ENCODE measurements at regions not wholly inside any gene's neighbourhood (a gene's known extent, or its start where the extent isn't known, plus 50 kb on each side); places are given as distances from the start of the nearest gene placed in this dataset.

GRCh38 chr2:150589681-150590080 lies 102.2 kb upstream of the RND3 start:
- no peak for ATAC-seq (replicated peaks)
- H3K36me3 Mint-ChIP-seq (ENCODE audit: low read depth), result no peaks in the 10 kb centered on the region
- no peaks in the 10 kb centered on the region for H3K4me1 Mint-ChIP-seq
- no peak overlapping the region for H3K4me3 Mint-ChIP-seq
- H3K27me3 Mint-ChIP-seq, result no peaks in the 10 kb centered on the region
- H3K27ac Mint-ChIP-seq, result no peak overlapping the region
- H3K9me3 Mint-ChIP-seq, result no peaks in the 10 kb centered on the region

- Mint-ChIP-seq H3K27me3 (no peaks in the 10 kb centered on the region), H3K9me3 (no peaks in the 10 kb centered on the region), H3K36me3 (ENCODE audit: low read depth) (no peaks in the 10 kb centered on the region), H3K4me3 (no peak overlapping the region), H3K27ac (no peak overlapping the region), H3K4me1 (no peaks in the 10 kb centered on the region)
- ATAC-seq (replicated peaks), result no peak
Measured at GRCh38 chr2:150588506-150588870, 101.0 kb upstream of the RND3 start.

GRCh38 chr2:150587547-150588505 lies 100.4 kb upstream of the RND3 start:
- no peaks in the 10 kb centered on the region for H3K9me3 Mint-ChIP-seq

GRCh38 chr2:150586858-150587257 lies 99.4 kb upstream of the RND3 start:
- H3K27ac Mint-ChIP-seq, result no peak overlapping the region
- ATAC-seq (replicated peaks), result no peak
- H3K9me3 Mint-ChIP-seq, result no peaks in the 10 kb centered on the region
- H3K36me3 Mint-ChIP-seq (ENCODE audit: low read depth), result no peaks in the 10 kb centered on the region
- no peaks in the 10 kb centered on the region for H3K4me1 Mint-ChIP-seq
- no peaks in the 10 kb centered on the region for H3K27me3 Mint-ChIP-seq
- H3K4me3 Mint-ChIP-seq, result no peak overlapping the region

More at GRCh38 chr2:150587547-150588505, 100.4 kb upstream of the RND3 start:
- no peaks in the 10 kb centered on the region for H3K27me3 Mint-ChIP-seq
- no peak overlapping the region for H3K27ac Mint-ChIP-seq
- H3K36me3 Mint-ChIP-seq (ENCODE audit: low read depth), result no peaks in the 10 kb centered on the region
- no peak for ATAC-seq (replicated peaks)
- H3K4me3 Mint-ChIP-seq, result no peak overlapping the region
- no peaks in the 10 kb centered on the region for H3K4me1 Mint-ChIP-seq

GRCh38 chr2:150585221-150585971 lies 97.9 kb upstream of the RND3 start:
- H3K4me1 Mint-ChIP-seq, result no peaks in the 10 kb centered on the region
- H3K36me3 Mint-ChIP-seq (ENCODE audit: low read depth), result no peaks in the 10 kb centered on the region

GRCh38 chr2:150584081-150584480 lies 96.6 kb upstream of the RND3 start:
- H3K4me3 Mint-ChIP-seq, result no peak overlapping the region

More at GRCh38 chr2:150585221-150585971, 97.9 kb upstream of the RND3 start:
- Mint-ChIP-seq H3K27me3 (no peaks in the 10 kb centered on the region), H3K4me3 (no peak overlapping the region), H3K27ac (no peak overlapping the region), H3K9me3 (no peaks in the 10 kb centered on the region)
- no peak for ATAC-seq (replicated peaks)

GRCh38 chr2:150581717-150582472 lies 94.4 kb upstream of the RND3 start:
- Mint-ChIP-seq H3K4me1 (no peaks in the 10 kb centered on the region), H3K27me3 (no peaks in the 10 kb centered on the region), H3K27ac (no peak overlapping the region), H3K9me3 (peaks cover 10% of the 10 kb centered on the region), H3K36me3 (ENCODE audit: low read depth) (no peaks in the 10 kb centered on the region), H3K4me3 (no peak overlapping the region)
- ATAC-seq (replicated peaks), result no peak

More at GRCh38 chr2:150584081-150584480, 96.6 kb upstream of the RND3 start:
- no peak for ATAC-seq (replicated peaks)
- H3K27ac Mint-ChIP-seq, result no peak overlapping the region
- H3K9me3 Mint-ChIP-seq, result peaks cover 4% of the 10 kb centered on the region
- H3K36me3 Mint-ChIP-seq (ENCODE audit: low read depth), result no peaks in the 10 kb centered on the region
- no peaks in the 10 kb centered on the region for H3K27me3 Mint-ChIP-seq
- no peaks in the 10 kb centered on the region for H3K4me1 Mint-ChIP-seq

- no peak overlapping the region for H3K4me3 Mint-ChIP-seq
- ATAC-seq (replicated peaks), result no peak
- no peaks in the 10 kb centered on the region for H3K36me3 Mint-ChIP-seq (ENCODE audit: low read depth)
- H3K27me3 Mint-ChIP-seq, result no peaks in the 10 kb centered on the region
- H3K9me3 Mint-ChIP-seq, result peaks cover 10% of the 10 kb centered on the region
- H3K27ac Mint-ChIP-seq, result no peak overlapping the region
- H3K4me1 Mint-ChIP-seq, result no peaks in the 10 kb centered on the region
Measured at GRCh38 chr2:150578481-150578880, 91.0 kb upstream of the RND3 start.

GRCh38 chr2:150575861-150576260 lies 88.4 kb upstream of the RND3 start:
- no peak overlapping the region for H3K27ac Mint-ChIP-seq
- peaks cover 14% of the 10 kb centered on the region for H3K9me3 Mint-ChIP-seq
- no peak overlapping the region for H3K4me3 Mint-ChIP-seq
- H3K36me3 Mint-ChIP-seq (ENCODE audit: low read depth), result no peaks in the 10 kb centered on the region
- ATAC-seq (replicated peaks), result no peak
- H3K27me3 Mint-ChIP-seq, result no peaks in the 10 kb centered on the region
- H3K4me1 Mint-ChIP-seq, result no peaks in the 10 kb centered on the region

- Mint-ChIP-seq H3K4me1 (no peaks in the 10 kb centered on the region), H3K36me3 (ENCODE audit: low read depth) (no peaks in the 10 kb centered on the region), H3K9me3 (peaks cover 10% of the 10 kb centered on the region), H3K27me3 (no peaks in the 10 kb centered on the region), H3K4me3 (no peak overlapping the region), H3K27ac (no peak overlapping the region)
- no peak for ATAC-seq (replicated peaks)
Measured at GRCh38 chr2:150572961-150573395, 85.5 kb upstream of the RND3 start.

GRCh38 chr2:150572194-150572766 lies 84.8 kb upstream of the RND3 start:
- ATAC-seq (replicated peaks), result no peak
- Mint-ChIP-seq H3K4me1 (no peaks in the 10 kb centered on the region), H3K27ac (no peak overlapping the region), H3K4me3 (no peak overlapping the region), H3K36me3 (ENCODE audit: low read depth) (no peaks in the 10 kb centered on the region), H3K27me3 (no peaks in the 10 kb centered on the region), H3K9me3 (peaks cover 4% of the 10 kb centered on the region)

GRCh38 chr2:150571121-150571520 lies 83.7 kb upstream of the RND3 start:
- no peak overlapping the region for H3K27ac Mint-ChIP-seq
- no peak for ATAC-seq (replicated peaks)
- H3K4me1 Mint-ChIP-seq, result no peaks in the 10 kb centered on the region
- H3K9me3 Mint-ChIP-seq, result peaks cover 4% of the 10 kb centered on the region
- no peaks in the 10 kb centered on the region for H3K27me3 Mint-ChIP-seq
- H3K36me3 Mint-ChIP-seq (ENCODE audit: low read depth), result no peaks in the 10 kb centered on the region
- no peak overlapping the region for H3K4me3 Mint-ChIP-seq

- H3K27ac Mint-ChIP-seq, result no peak overlapping the region
- H3K36me3 Mint-ChIP-seq (ENCODE audit: low read depth), result no peaks in the 10 kb centered on the region
- no peak overlapping the region for H3K4me3 Mint-ChIP-seq
- H3K4me1 Mint-ChIP-seq, result no peaks in the 10 kb centered on the region
- H3K9me3 Mint-ChIP-seq, result peaks cover 4% of the 10 kb centered on the region
- no peak for ATAC-seq (replicated peaks)
- H3K27me3 Mint-ChIP-seq, result no peaks in the 10 kb centered on the region
Measured at GRCh38 chr2:150570712-150571111, 83.2 kb upstream of the RND3 start.

GRCh38 chr2:150569761-150570160 lies 82.3 kb upstream of the RND3 start:
- H3K27me3 Mint-ChIP-seq, result no peaks in the 10 kb centered on the region
- H3K36me3 Mint-ChIP-seq (ENCODE audit: low read depth), result no peaks in the 10 kb centered on the region
- no peaks in the 10 kb centered on the region for H3K4me1 Mint-ChIP-seq
- H3K27ac Mint-ChIP-seq, result no peak overlapping the region
- H3K9me3 Mint-ChIP-seq, result peaks cover 4% of the 10 kb centered on the region
- no peak overlapping the region for H3K4me3 Mint-ChIP-seq
- no peak for ATAC-seq (replicated peaks)
